ENCODE measurements at regions not wholly inside any gene's neighbourhood (a gene's known extent, or its start where the extent isn't known, plus 50 kb on each side); places are given as distances from the start of the nearest gene placed in this dataset.

DNA sequence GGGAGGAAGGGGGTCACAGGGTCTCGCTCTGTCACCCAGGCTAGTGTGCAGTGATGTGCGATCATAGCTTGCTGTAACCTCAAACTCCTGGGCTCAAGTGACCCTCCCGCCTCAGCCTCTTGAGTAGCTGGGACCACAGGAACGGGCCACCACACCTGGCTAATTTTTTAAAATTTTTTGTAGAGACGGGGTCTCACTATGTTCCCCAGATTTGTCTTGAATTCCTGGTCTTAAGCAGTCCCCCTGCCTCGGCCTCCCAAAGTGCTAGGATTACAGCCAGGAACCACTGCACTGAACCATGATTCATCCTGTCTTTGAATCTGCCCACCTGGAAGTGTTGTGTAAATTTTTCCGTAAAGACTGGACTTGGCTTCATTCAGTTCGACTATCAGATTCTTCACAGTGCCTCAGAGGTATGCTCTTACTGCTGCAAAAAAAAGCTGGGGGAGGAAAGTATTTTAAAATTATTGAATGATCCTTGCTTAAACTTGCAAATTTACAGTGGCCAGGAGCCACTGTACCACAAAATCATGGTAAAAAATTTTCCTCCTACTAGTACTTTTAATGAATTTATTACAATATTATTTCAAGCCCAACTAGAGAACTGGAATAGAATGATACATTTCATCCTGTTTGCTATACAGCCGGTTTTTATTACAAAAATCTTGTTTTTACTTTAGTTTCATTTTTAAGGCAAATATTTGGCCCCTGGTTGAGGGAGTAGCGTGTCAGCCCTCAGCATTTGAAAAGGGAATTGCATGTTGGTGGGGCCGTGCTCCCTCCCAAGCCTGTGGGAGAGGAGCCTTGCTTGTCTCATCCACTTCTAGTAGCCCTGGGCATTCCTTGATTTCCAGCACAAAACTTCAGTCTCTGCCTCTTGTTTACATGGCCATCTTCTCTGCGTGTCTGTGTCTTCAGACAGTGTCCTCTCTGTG, 202.5 kb upstream of the SGK1 start:
- TF ChIP-seq, protein P1, sequence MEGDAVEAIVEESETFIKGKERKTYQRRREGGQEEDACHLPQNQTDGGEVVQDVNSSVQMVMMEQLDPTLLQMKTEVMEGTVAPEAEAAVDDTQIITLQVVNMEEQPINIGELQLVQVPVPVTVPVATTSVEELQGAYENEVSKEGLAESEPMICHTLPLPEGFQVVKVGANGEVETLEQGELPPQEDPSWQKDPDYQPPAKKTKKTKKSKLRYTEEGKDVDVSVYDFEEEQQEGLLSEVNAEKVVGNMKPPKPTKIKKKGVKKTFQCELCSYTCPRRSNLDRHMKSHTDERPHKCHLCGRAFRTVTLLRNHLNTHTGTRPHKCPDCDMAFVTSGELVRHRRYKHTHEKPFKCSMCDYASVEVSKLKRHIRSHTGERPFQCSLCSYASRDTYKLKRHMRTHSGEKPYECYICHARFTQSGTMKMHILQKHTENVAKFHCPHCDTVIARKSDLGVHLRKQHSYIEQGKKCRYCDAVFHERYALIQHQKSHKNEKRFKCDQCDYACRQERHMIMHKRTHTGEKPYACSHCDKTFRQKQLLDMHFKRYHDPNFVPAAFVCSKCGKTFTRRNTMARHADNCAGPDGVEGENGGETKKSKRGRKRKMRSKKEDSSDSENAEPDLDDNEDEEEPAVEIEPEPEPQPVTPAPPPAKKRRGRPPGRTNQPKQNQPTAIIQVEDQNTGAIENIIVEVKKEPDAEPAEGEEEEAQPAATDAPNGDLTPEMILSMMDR (IDR thresholded peaks at IDR 0.05): no peak
- TF ChIP-seq POLR2A (IDR thresholded peaks at IDR 0.05): peak; percentile 73

All from right lobe of liver (tissue), 4 donors.